Naive thymus-derived CD4-positive, alpha-beta T cell (primary cell): ENCODE measurements at regions not wholly inside any gene's neighbourhood (a gene's known extent, or its start where the extent isn't known, plus 50 kb on each side); places are given as distances from the start of the nearest gene placed in this dataset.
"Not testable (repeated sequence)": the region's sequence is repeated elsewhere in the genome, so short reads cannot be mapped to it uniquely, and the experiment has no call there.

Source experiments
- ATAC-seq: fragments of 150-1000 bp; cut with Tn5 transposase; 2 replicates; pipeline ENCODE4 v1.10.0; 2021; ENCODE audit warnings: mild to moderate bottlenecking, moderate library complexity
- CTCF ChIA-PET: fragments of 350-600 bp; sonication (Branson Sonifier 250); formaldehyde crosslinking; loops from one replicate; lab custom pipeline; 2021; ENCODE audit warnings: antibody characterized with exemption; lab: Charles Lee
- POLR2A ChIA-PET: fragments of 350-600 bp; sonication (Branson Sonifier 250); formaldehyde crosslinking; loops from one replicate; lab custom pipeline; 2021; ENCODE audit warnings: antibody characterized with exemption, inconsistent platforms; lab: Charles Lee
- DNase-seq, 9 donors: peaks; one replicate each; pipeline versions ENCODE4 v3.0.0 to v3.0.0-alpha.2; 2020 to 2022; ENCODE audit warnings: mixed read lengths in 1 of 9
- H3K27ac ChIP-seq: one replicate; pipeline ENCODE4 v1.7.0; 2013; ENCODE audit warnings: mild to moderate bottlenecking, low read depth, low read length, moderate library complexity
- H3K27me3 ChIP-seq, 2 donors: one replicate each; pipeline ENCODE4 v1.7.0; 2013; ENCODE audit warnings: low read length in 2 of 2, mild to moderate bottlenecking in 2 of 2, moderate library complexity in 2 of 2; ENCODE audit not compliant: control insufficient read depth in 2 of 2, insufficient read depth in 2 of 2
- H3K36me3 ChIP-seq, 3 experiments: 1 replicate in 2 of 3; 2 replicates in 1 of 3; pipeline ENCODE4 v1.7.0; 2013; ENCODE audit warnings: low read length in 3 of 3, mild to moderate bottlenecking in 3 of 3, moderate library complexity in 1 of 3; ENCODE audit not compliant: insufficient read depth in 3 of 3, control insufficient read depth in 2 of 3
- H3K4me1 ChIP-seq, 2 donors: one replicate each; pipeline ENCODE4 v1.7.0; 2013; ENCODE audit warnings: low read length in 2 of 2, mild to moderate bottlenecking in 2 of 2, moderate library complexity in 1 of 2; ENCODE audit not compliant: control insufficient read depth in 2 of 2, insufficient read depth in 2 of 2
- H3K4me3 ChIP-seq: 2 replicates; pipeline ENCODE4 v1.7.0; 2013; ENCODE audit warnings: mild to moderate bottlenecking, low read length
- H3K9me3 ChIP-seq, 3 experiments: 1 replicate in 2 of 3; 2 replicates in 1 of 3; pipeline ENCODE4 v1.7.0; 2013; ENCODE audit warnings: low read length in 3 of 3; ENCODE audit not compliant: control insufficient read depth in 2 of 3
- H3K27ac Mint-ChIP-seq, 9 donors: one replicate each; pipeline ENCODE4 v1.8.0; 2020 to 2022; ENCODE audit warnings: mixed read lengths in 9 of 9, mild to moderate bottlenecking in 8 of 9, moderate library complexity in 5 of 9, inconsistent platforms in 2 of 9
- H3K27me3 Mint-ChIP-seq, 5 donors: one replicate each; pipeline ENCODE4 v1.8.0; 2021 to 2022; ENCODE audit warnings: mixed read lengths in 5 of 5, mild to moderate bottlenecking in 1 of 5
- H3K36me3 Mint-ChIP-seq, 5 donors: one replicate each; pipeline ENCODE4 v1.8.0; 2020 to 2022; ENCODE audit warnings: mixed read lengths in 5 of 5, mild to moderate bottlenecking in 3 of 5, inconsistent platforms in 1 of 5
- H3K4me1 Mint-ChIP-seq, 7 donors: one replicate each; pipeline ENCODE4 v1.8.0; 2020 to 2022; ENCODE audit warnings: mixed read lengths in 7 of 7, mild to moderate bottlenecking in 3 of 7, inconsistent platforms in 1 of 7
- H3K4me3 Mint-ChIP-seq, 10 donors: one replicate each; pipeline ENCODE4 v1.8.0; 2020 to 2022; ENCODE audit warnings: mild to moderate bottlenecking in 10 of 10, mixed read lengths in 10 of 10, moderate library complexity in 6 of 10, inconsistent platforms in 2 of 10
- H3K9me3 Mint-ChIP-seq, 11 donors: one replicate each; pipeline ENCODE4 v1.8.0; 2020 to 2022; ENCODE audit warnings: mixed read lengths in 11 of 11, mild to moderate bottlenecking in 4 of 11, inconsistent platforms in 1 of 11, moderate library complexity in 1 of 11
- intact Hi-C, 2 donors: fragments of 100-400 bp; cut with micrococcal nuclease; formaldehyde crosslinking; loops; one replicate each; pipeline ENCODE4 v1.15.1; 2023

- H3K27ac ChIP-seq, H3K27ac Mint-ChIP-seq, H3K4me3 ChIP-seq, H3K36me3 Mint-ChIP-seq, H3K9me3 ChIP-seq, H3K36me3 ChIP-seq, DNase-seq, intact Hi-C loops, ATAC-seq, H3K27me3 ChIP-seq, POLR2A ChIA-PET, H3K4me1 ChIP-seq, CTCF ChIA-PET, H3K4me3 Mint-ChIP-seq: not testable (repeated sequence)
- Mint-ChIP-seq H3K9me3 (peaks cover 0 to 15% (median 0%) of the 10 kb centered on the region in 11 donors), H3K27me3 (peaks cover 36 to 49% (median 45%) of the 10 kb centered on the region in 5 donors), H3K4me1 (peaks cover 0 to 12% (median 4%) of the 10 kb centered on the region in 7 donors)
Observed at GRCh38 chr6:57815826-57816225, 498.4 kb downstream of the PRIM2 start.

GRCh38 chr6:57821325-57821724, 503.9 kb downstream of the PRIM2 start:
- H3K36me3 Mint-ChIP-seq, H3K4me1 Mint-ChIP-seq, H3K27me3 ChIP-seq, POLR2A ChIA-PET, H3K27ac ChIP-seq, H3K9me3 ChIP-seq, H3K4me3 Mint-ChIP-seq, H3K4me1 ChIP-seq, ATAC-seq, intact Hi-C loops, DNase-seq, CTCF ChIA-PET, H3K36me3 ChIP-seq, H3K27ac Mint-ChIP-seq, H3K4me3 ChIP-seq: not testable (repeated sequence)
- Mint-ChIP-seq H3K27me3 (peaks cover 41 to 60% (median 47%) of the 10 kb centered on the region in 5 donors), H3K9me3 (peaks cover 0 to 29% (median 6%) of the 10 kb centered on the region in 11 donors)

GRCh38 chr6:57822448-57822847, 505.0 kb downstream of the PRIM2 start:
- H3K36me3 Mint-ChIP-seq, H3K4me3 ChIP-seq, H3K36me3 ChIP-seq, H3K4me1 Mint-ChIP-seq, CTCF ChIA-PET, ATAC-seq, POLR2A ChIA-PET, H3K27ac ChIP-seq, intact Hi-C loops, H3K27me3 ChIP-seq, DNase-seq, H3K9me3 ChIP-seq, H3K4me1 ChIP-seq: not testable (repeated sequence)
- H3K9me3 Mint-ChIP-seq: peaks cover 0 to 32% (median 11%) of the 10 kb centered on the region in 11 donors
- peak overlapping the region in 6 of 10 donors; percentile 4 to 47 (median 22) for H3K4me3 Mint-ChIP-seq
- H3K27me3 Mint-ChIP-seq: peaks cover 33 to 61% (median 56%) of the 10 kb centered on the region in 5 donors
- H3K27ac Mint-ChIP-seq: peak overlapping the region in 1 of 9 donors; percentile 83

- no peak overlapping the region for H3K27ac Mint-ChIP-seq
- H3K36me3 ChIP-seq: no peaks in the 10 kb centered on the region
- intact Hi-C loops: no loop called here
- peak overlapping the region in 1 of 10 donors; percentile 13 for H3K4me3 Mint-ChIP-seq
- CTCF ChIA-PET: no interaction called here
- H3K27ac ChIP-seq: no peak overlapping the region
- no peaks in the 10 kb centered on the region for H3K27me3 ChIP-seq
- peaks cover 0 to 4% (median 0%) of the 10 kb centered on the region in 7 donors for H3K4me1 Mint-ChIP-seq
- POLR2A ChIA-PET: no interaction called here
- H3K4me3 ChIP-seq: no peak overlapping the region
- H3K9me3 Mint-ChIP-seq: peaks cover 0 to 32% (median 11%) of the 10 kb centered on the region in 11 donors
- no peaks in the 10 kb centered on the region for H3K4me1 ChIP-seq
- H3K36me3 Mint-ChIP-seq: peaks cover 0 to 3% (median 0%) of the 10 kb centered on the region in 5 donors
- no peaks in the 10 kb centered on the region for H3K9me3 ChIP-seq
- H3K27me3 Mint-ChIP-seq: peaks cover 30 to 58% (median 55%) of the 10 kb centered on the region in 5 donors
- no peak for DNase-seq
- ATAC-seq: no peak
Observed at GRCh38 chr6:57822896-57823358, 505.5 kb downstream of the PRIM2 start.

GRCh38 chr6:57837622-57838209, 520.3 kb downstream of the PRIM2 start:
- H3K9me3 ChIP-seq, ATAC-seq, DNase-seq, CTCF ChIA-PET, POLR2A ChIA-PET, H3K4me3 Mint-ChIP-seq, H3K36me3 ChIP-seq, H3K36me3 Mint-ChIP-seq, H3K27ac ChIP-seq, intact Hi-C loops, H3K4me1 ChIP-seq, H3K27me3 ChIP-seq, H3K27ac Mint-ChIP-seq, H3K4me1 Mint-ChIP-seq, H3K4me3 ChIP-seq, H3K9me3 Mint-ChIP-seq: not testable (repeated sequence)
- peaks cover 0 to 30% (median 24%) of the 10 kb centered on the region in 5 donors for H3K27me3 Mint-ChIP-seq

GRCh38 chr6:57841551-57841950, 524.1 kb downstream of the PRIM2 start:
- H3K4me1 Mint-ChIP-seq, H3K9me3 Mint-ChIP-seq, H3K4me1 ChIP-seq, H3K4me3 Mint-ChIP-seq, H3K27ac ChIP-seq, DNase-seq, H3K27ac Mint-ChIP-seq, intact Hi-C loops, H3K9me3 ChIP-seq, H3K36me3 ChIP-seq, ATAC-seq, H3K4me3 ChIP-seq, H3K27me3 ChIP-seq, H3K36me3 Mint-ChIP-seq, CTCF ChIA-PET, POLR2A ChIA-PET: not testable (repeated sequence)
- H3K27me3 Mint-ChIP-seq: peaks cover 0 to 25% (median 22%) of the 10 kb centered on the region in 5 donors

GRCh38 chr6:57853745-57854407, 536.4 kb downstream of the PRIM2 start:
- H3K4me1 ChIP-seq, H3K36me3 Mint-ChIP-seq, H3K4me1 Mint-ChIP-seq, ATAC-seq, H3K9me3 Mint-ChIP-seq, intact Hi-C loops, POLR2A ChIA-PET, H3K4me3 ChIP-seq, H3K9me3 ChIP-seq, DNase-seq, H3K36me3 ChIP-seq, H3K4me3 Mint-ChIP-seq, CTCF ChIA-PET, H3K27me3 ChIP-seq, H3K27ac ChIP-seq, H3K27ac Mint-ChIP-seq: not testable (repeated sequence)
- peaks cover 15 to 36% (median 28%) of the 10 kb centered on the region in 5 donors for H3K27me3 Mint-ChIP-seq
